Loucy (cell line): ENCODE measurements at regions not wholly inside any gene's neighbourhood (a gene's known extent, or its start where the extent isn't known, plus 50 kb on each side); places are given as distances from the start of the nearest gene placed in this dataset.

Experiments
- H2AFZ ChIP-seq: fragments of 200-600 bp; sonication (generic); 2 replicates; pipeline ENCODE4 v1.6.0; 2016; ENCODE audit warnings: antibody characterized with exemption, mild to moderate bottlenecking, low read length, moderate library complexity
- H3F3A ChIP-seq: fragments of 200-600 bp; 2 replicates; pipeline ENCODE4 v1.6.0; 2016; ENCODE audit warnings: antibody characterized with exemption, low read depth, mild to moderate bottlenecking
- H3K27me3 ChIP-seq: fragments of 200-600 bp; sonication (generic); 2 replicates; pipeline ENCODE4 v1.6.1; 2014; ENCODE audit warnings: low read length, mild to moderate bottlenecking; ENCODE audit not compliant: insufficient read depth, poor library complexity, severe bottlenecking
- H3K36me3 ChIP-seq: fragments of 200-600 bp; sonication (generic); 2 replicates; pipeline ENCODE4 v1.6.1; 2016; ENCODE audit warnings: low read length; ENCODE audit not compliant: insufficient read depth
- H3K4me1 ChIP-seq: fragments of 200-600 bp; sonication (generic); 2 replicates; pipeline ENCODE4 v1.5.1; 2014; ENCODE audit warnings: low read length, mild to moderate bottlenecking; ENCODE audit not compliant: insufficient read depth, poor library complexity, severe bottlenecking
- H3K4me2 ChIP-seq: fragments of 200-600 bp; sonication (generic); 2 replicates; pipeline ENCODE4 v1.6.0; 2014; ENCODE audit warnings: antibody characterized with exemption, low read length, low read depth, mild to moderate bottlenecking; ENCODE audit not compliant: poor library complexity, severe bottlenecking
- H3K4me3 ChIP-seq: fragments of 200-600 bp; sonication (generic); 2 replicates; pipeline ENCODE4 v1.5.1; 2014; ENCODE audit warnings: low read length, mild to moderate bottlenecking, mixed read lengths; ENCODE audit not compliant: poor library complexity, severe bottlenecking
- H3K79me2 ChIP-seq: fragments of 200-600 bp; sonication (generic); 2 replicates; pipeline ENCODE4 v1.6.1; 2014; ENCODE audit warnings: low read length; ENCODE audit not compliant: insufficient read depth
- H3K9ac ChIP-seq: fragments of 200-600 bp; sonication (generic); 2 replicates; pipeline ENCODE4 v1.6.0; 2014; ENCODE audit warnings: mild to moderate bottlenecking, low read depth, low read length, moderate library complexity; ENCODE audit not compliant: poor library complexity, severe bottlenecking
- H3K9me2 ChIP-seq: fragments of 200-600 bp; sonication (generic); replicated peaks from 2 replicates; pipeline ENCODE4 v1.6.1; 2016; ENCODE audit warnings: low read depth, low read length, mixed read lengths
- H3K9me3 ChIP-seq: fragments of 200-600 bp; sonication (generic); 2 replicates; pipeline ENCODE4 v1.6.1; 2014; ENCODE audit warnings: mild to moderate bottlenecking, antibody characterized with exemption, low read length, low read depth; ENCODE audit not compliant: insufficient read depth
- H4K20me1 ChIP-seq: fragments of 200-600 bp; sonication (generic); 2 replicates; pipeline ENCODE4 v1.6.0; 2014; ENCODE audit warnings: antibody characterized with exemption, low read length, mild to moderate bottlenecking; ENCODE audit not compliant: insufficient read depth, poor library complexity, severe bottlenecking
- EZH2phosphoT487 ChIP-seq: fragments of 200-600 bp; IDR thresholded peaks from 2 replicates; pipeline ENCODE4 v1.6.1; 2018; ENCODE audit warnings: antibody characterized with exemption, mild to moderate bottlenecking, moderate library complexity, borderline replicate concordance
- TF ChIP-seq, protein P1 (sequence below): fragments of 200-600 bp; sonication (generic); conservative IDR thresholded peaks from 2 replicates; pipeline ENCODE4 v1.5.1; 2014; ENCODE audit warnings: mild to moderate bottlenecking, antibody characterized with exemption, low read length

DNA sequence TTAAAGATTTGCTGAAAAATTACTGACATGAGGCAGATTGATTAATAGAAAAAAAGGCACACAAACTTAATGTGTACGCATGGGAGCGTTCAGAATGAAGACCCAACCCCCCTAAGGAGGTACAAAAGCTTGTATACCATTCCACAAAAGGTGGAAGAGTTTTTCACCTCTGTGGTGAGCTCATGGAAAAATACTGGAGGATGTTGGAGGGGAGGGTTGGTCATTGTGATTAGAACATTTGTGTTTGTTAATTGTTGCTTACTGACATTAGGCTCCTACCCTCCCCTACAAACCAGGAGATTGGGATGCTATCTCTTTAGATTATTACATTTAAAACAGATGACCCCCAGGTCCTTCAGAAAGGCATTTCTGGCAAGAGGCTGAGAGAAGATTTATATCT is 1973.3 kb downstream of the OLFM4 start:
- Histone ChIP-seq H3K4me2 (no peak overlapping the region), H3K9me2 (no peaks in the 10 kb centered on the region), H3K36me3 (no peaks in the 10 kb centered on the region), H2AFZ (no peak overlapping the region), H3K4me1 (no peaks in the 10 kb centered on the region), H4K20me1 (no peaks in the 10 kb centered on the region), H3F3A (no peaks in the 10 kb centered on the region), H3K27me3 (no peaks in the 10 kb centered on the region), H3K79me2 (no peaks in the 10 kb centered on the region), H3K9ac (no peak overlapping the region), H3K4me3 (no peak overlapping the region), H3K9me3 (no peaks in the 10 kb centered on the region)
- no peak for TF ChIP-seq EZH2phosphoT487
- TF ChIP-seq, protein P1, sequence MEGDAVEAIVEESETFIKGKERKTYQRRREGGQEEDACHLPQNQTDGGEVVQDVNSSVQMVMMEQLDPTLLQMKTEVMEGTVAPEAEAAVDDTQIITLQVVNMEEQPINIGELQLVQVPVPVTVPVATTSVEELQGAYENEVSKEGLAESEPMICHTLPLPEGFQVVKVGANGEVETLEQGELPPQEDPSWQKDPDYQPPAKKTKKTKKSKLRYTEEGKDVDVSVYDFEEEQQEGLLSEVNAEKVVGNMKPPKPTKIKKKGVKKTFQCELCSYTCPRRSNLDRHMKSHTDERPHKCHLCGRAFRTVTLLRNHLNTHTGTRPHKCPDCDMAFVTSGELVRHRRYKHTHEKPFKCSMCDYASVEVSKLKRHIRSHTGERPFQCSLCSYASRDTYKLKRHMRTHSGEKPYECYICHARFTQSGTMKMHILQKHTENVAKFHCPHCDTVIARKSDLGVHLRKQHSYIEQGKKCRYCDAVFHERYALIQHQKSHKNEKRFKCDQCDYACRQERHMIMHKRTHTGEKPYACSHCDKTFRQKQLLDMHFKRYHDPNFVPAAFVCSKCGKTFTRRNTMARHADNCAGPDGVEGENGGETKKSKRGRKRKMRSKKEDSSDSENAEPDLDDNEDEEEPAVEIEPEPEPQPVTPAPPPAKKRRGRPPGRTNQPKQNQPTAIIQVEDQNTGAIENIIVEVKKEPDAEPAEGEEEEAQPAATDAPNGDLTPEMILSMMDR = no peak

DNA sequence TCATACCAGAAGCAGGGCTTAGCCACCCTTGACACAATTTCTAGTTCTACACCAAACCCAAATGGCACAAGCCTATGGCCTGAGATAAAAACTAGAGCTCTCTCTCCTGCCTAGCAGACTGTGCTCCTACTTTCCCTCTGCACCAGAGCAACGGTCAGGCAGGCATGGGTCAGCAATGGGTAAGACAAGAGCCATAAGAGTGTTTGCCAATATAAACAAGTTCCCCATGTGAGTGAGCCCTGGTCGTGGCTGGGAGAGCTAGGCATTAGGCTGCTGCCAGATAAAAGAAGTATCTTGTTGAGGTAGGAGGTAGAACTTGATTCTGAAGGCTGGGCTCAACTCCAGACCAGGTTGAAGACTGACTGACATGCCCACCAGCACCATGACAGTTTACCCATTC is 1979.1 kb downstream of the OLFM4 start:
- no peak overlapping the region for H3K4me2 ChIP-seq
- no peaks in the 10 kb centered on the region for H3K9me3 ChIP-seq
- H4K20me1 ChIP-seq = no peaks in the 10 kb centered on the region
- no peaks in the 10 kb centered on the region for H3K27me3 ChIP-seq
- H3K36me3 ChIP-seq = no peaks in the 10 kb centered on the region
- no peaks in the 10 kb centered on the region for H3K9me2 ChIP-seq
- H3K4me1 ChIP-seq = no peaks in the 10 kb centered on the region
- no peak overlapping the region for H3K9ac ChIP-seq
- no peak overlapping the region for H2AFZ ChIP-seq
- H3F3A ChIP-seq = no peaks in the 10 kb centered on the region
- H3K79me2 ChIP-seq = no peaks in the 10 kb centered on the region
- no peak overlapping the region for H3K4me3 ChIP-seq
- TF ChIP-seq, protein P1 = no peak
- TF ChIP-seq EZH2phosphoT487 = no peak

DNA sequence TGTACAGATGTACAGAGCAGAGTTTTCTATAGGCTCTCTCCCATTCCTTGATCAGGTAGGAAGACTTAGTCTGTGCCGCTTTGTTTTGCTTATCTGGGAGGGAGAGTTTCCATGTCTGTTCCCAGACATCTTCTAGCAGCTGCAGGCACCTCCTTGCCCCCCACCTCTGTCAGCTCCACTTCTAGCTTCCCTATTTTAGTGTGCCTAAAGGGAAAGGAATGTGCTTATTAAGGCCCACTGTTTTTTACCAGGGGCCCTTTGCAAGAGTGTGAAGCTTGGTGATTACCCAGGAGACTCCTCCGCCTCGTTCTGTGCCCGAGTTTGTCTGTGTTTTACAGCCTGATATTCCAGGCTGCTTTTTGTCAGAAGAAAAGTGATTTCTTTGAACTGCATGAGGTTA is 1984.4 kb downstream of the OLFM4 start:
- TF ChIP-seq EZH2phosphoT487 = no peak
- Histone ChIP-seq H4K20me1 (no peaks in the 10 kb centered on the region), H3K4me2 (no peak overlapping the region), H3K79me2 (no peaks in the 10 kb centered on the region), H3K9me2 (no peaks in the 10 kb centered on the region), H3K27me3 (no peaks in the 10 kb centered on the region), H3K36me3 (no peaks in the 10 kb centered on the region), H3F3A (no peaks in the 10 kb centered on the region), H3K4me1 (no peaks in the 10 kb centered on the region), H3K4me3 (no peak overlapping the region), H3K9me3 (no peaks in the 10 kb centered on the region), H3K9ac (no peak overlapping the region), H2AFZ (no peak overlapping the region)

DNA sequence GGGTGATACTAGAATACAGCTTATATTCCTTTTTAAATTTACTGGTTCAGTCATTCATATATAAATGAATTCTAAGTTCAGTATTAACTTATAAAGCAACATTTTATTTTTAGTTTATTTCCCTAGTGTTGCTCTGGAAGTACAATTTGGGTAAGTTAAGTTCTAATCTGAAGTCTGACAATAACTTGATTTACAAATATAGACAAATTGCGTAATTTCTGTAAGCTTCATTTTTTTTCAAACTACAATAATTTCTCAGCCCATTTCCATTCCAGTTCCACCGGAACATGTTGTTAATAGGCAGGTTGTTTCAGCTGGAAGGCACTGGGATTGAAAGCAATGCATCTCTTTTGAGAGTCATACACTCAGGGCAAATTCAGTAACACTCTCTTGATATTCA is 2000.7 kb downstream of the OLFM4 start:
- 0 out of 2 replicates have a peak, but pooled peaks cover 3% of the 10 kb centered on the region for H3K9me2 ChIP-seq
- TF ChIP-seq EZH2phosphoT487 = no peak
- TF ChIP-seq, protein P1 = no peak
- H3K27me3 ChIP-seq = no peaks in the 10 kb centered on the region
- no peaks in the 10 kb centered on the region for H4K20me1 ChIP-seq
- H3K79me2 ChIP-seq = no peaks in the 10 kb centered on the region
- H3K4me1 ChIP-seq = no peaks in the 10 kb centered on the region
- H3K4me3 ChIP-seq = no peak overlapping the region
- H3K36me3 ChIP-seq = no peaks in the 10 kb centered on the region
- H3F3A ChIP-seq = no peaks in the 10 kb centered on the region
- no peak overlapping the region for H3K4me2 ChIP-seq
- H2AFZ ChIP-seq = no peak overlapping the region
- no peak overlapping the region for H3K9ac ChIP-seq
- H3K9me3 ChIP-seq = no peaks in the 10 kb centered on the region
